ENCODE measurements at regions not wholly inside any gene's neighbourhood (a gene's known extent, or its start where the extent isn't known, plus 50 kb on each side); places are given as distances from the start of the nearest gene placed in this dataset.

DNA sequence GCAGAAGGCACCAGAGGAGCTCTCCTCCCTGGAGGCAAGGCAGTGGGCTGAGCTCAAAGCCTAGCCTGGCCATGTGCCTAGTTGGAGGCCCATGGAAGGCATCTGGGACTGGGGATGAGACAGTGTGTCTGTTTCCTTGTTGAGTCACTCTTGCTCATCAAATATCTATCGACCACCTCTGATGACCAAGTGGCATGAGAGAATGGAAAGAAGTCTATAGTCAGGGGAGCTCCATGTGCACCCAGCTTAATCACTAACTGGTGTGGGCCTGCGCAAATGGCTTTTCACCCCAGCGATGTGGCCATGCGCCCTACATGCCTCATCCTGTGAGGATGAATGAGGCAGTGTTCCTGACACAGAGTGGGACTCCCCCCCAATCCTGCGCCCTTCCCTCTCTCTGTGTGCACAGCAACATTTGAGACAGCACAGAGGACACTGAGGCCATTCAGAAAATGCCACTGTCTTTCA, 229.9 kb downstream of the RPS24 start:
- Histone ChIP-seq H3K9me3 (no peaks in the 10 kb centered on the region), H3K27me3 (no peaks in the 10 kb centered on the region), H3K36me3 (no peaks in the 10 kb centered on the region), H3K27ac (no peak overlapping the region), H3K4me1 (ENCODE audit: insufficient read depth) (peaks cover 4% of the 10 kb centered on the region), H3K4me3 (no peak overlapping the region)
- intact Hi-C loops (cut with DNase I) = no loop called here
- 88 to 98% (median 90%) methylated on average over 5 of the region's 5 CpGs for WGBS, 3 donors
- no peak for DNase-seq
- TF ChIP-seq EP300 (IDR thresholded peaks at IDR 0.05) = no peak
- TF ChIP-seq, protein P1, sequence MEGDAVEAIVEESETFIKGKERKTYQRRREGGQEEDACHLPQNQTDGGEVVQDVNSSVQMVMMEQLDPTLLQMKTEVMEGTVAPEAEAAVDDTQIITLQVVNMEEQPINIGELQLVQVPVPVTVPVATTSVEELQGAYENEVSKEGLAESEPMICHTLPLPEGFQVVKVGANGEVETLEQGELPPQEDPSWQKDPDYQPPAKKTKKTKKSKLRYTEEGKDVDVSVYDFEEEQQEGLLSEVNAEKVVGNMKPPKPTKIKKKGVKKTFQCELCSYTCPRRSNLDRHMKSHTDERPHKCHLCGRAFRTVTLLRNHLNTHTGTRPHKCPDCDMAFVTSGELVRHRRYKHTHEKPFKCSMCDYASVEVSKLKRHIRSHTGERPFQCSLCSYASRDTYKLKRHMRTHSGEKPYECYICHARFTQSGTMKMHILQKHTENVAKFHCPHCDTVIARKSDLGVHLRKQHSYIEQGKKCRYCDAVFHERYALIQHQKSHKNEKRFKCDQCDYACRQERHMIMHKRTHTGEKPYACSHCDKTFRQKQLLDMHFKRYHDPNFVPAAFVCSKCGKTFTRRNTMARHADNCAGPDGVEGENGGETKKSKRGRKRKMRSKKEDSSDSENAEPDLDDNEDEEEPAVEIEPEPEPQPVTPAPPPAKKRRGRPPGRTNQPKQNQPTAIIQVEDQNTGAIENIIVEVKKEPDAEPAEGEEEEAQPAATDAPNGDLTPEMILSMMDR (IDR thresholded peaks at IDR 0.05) = no peak
- no peak for TF ChIP-seq POLR2A (IDR thresholded peaks at IDR 0.05)

DNA sequence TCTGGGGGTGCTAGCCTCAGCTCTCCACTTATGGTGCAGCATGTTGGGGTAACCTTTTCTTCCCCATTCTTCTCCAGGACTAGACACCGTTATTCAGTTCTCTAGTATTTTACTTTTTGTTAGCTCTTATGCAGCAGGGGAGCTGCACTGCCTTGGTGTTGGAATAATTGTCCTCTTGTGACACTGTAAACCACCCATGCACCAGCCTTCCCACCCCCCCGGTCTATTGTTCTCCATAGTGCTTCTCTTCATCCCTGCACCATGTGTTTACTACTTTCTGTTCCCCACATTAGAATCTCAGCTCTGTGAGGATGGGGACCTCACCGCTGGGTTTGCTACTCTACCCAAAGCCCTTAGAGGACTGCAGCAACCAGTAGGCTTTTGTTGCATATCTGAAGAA, 230.7 kb downstream of the RPS24 start:
- 83 to 96% (median 93%) methylated on average over 3 of the region's 3 CpGs for WGBS, 3 donors
- TF ChIP-seq POLR2A (IDR thresholded peaks at IDR 0.05) = no peak
- TF ChIP-seq, protein P1 (IDR thresholded peaks at IDR 0.05) = no peak
- no peak for TF ChIP-seq EP300 (IDR thresholded peaks at IDR 0.05)
- intact Hi-C loops (cut with DNase I) = no loop called here
- Histone ChIP-seq H3K9me3 (no peaks in the 10 kb centered on the region), H3K27ac (no peak overlapping the region), H3K27me3 (no peaks in the 10 kb centered on the region), H3K4me3 (no peak overlapping the region), H3K4me1 (ENCODE audit: insufficient read depth) (peaks cover 4% of the 10 kb centered on the region), H3K36me3 (no peaks in the 10 kb centered on the region)
- DNase-seq = no peak

DNA sequence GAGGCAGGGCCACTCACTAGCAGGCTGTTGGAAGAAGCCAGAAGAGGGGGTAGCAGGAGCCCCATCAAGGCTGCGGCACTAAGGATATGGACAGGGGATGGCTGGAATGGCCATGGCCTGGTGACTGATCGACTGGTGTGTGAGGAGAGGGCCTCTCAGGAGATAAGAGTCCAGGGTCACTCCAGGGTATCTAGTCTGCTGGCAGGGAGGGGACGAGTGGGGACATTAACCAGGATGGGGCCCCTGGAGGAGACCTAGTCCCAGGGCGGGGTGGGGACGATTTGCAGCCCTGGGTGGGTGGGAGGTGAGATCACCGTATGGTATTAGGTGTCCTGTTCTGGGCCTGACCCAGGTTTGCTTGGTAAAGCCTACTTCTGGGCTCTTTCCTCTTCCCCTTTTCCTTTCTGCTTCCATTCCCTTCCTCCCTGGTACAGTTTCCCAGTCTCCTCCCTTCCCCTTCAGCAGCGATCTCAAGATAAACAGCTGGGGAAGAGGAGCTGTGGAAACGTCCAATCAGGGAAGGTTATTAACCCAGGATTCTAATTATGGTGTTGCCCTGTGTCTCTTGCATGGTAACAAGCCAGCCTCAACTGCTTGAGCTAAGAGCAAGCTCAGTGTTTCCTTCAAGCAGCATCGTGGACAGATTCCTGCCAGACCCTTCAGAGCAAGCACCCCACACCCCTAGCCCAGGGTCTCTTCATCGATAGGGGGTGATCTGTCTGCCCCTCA, 233.2 kb downstream of the RPS24 start:
- Histone ChIP-seq H3K27ac (no peak overlapping the region), H3K36me3 (no peaks in the 10 kb centered on the region), H3K4me3 (no peak overlapping the region), H3K4me1 (ENCODE audit: insufficient read depth) (no peaks in the 10 kb centered on the region), H3K27me3 (no peaks in the 10 kb centered on the region), H3K9me3 (no peaks in the 10 kb centered on the region)
- 51 to 62% (median 52%) methylated on average over 10 of the region's 10 CpGs for WGBS, 3 donors
- DNase-seq = no peak
- TF ChIP-seq, protein P1 (IDR thresholded peaks at IDR 0.05) = no peak
- TF ChIP-seq POLR2A (IDR thresholded peaks at IDR 0.05) (no peak), EP300 (IDR thresholded peaks at IDR 0.05) (no peak)
- intact Hi-C loops (cut with DNase I) = no loop called here

DNA sequence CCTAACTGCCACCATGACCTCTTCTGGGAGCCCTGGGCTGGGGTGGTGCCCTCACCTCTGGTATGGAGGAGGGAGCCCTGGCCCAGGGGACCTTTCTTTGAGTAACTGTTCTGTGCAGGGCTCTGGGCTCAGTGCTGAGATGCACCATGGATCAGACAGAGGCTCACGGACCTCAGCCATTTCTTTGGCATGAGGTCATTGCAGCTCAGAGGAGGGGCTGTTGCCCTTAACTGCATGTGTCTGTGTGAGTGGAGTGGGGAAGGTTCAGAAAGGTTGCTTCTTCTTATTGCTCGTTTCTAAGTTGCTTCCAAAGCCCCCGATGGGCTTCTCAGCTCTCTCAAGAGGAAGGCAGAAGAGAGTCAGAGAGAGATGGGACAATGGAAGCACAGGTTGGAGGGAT, 233.9 kb downstream of the RPS24 start:
- H3K9me3 ChIP-seq = no peaks in the 10 kb centered on the region
- no peak overlapping the region for H3K27ac ChIP-seq
- no peak overlapping the region for H3K4me3 ChIP-seq
- TF ChIP-seq, protein P1 (IDR thresholded peaks at IDR 0.05) = no peak
- TF ChIP-seq EP300 (IDR thresholded peaks at IDR 0.05) (no peak), POLR2A (IDR thresholded peaks at IDR 0.05) (no peak)
- H3K36me3 ChIP-seq = no peaks in the 10 kb centered on the region
- H3K27me3 ChIP-seq = no peaks in the 10 kb centered on the region
- intact Hi-C loops (cut with DNase I) = no loop called here
- 52 to 74% (median 71%) methylated on average over 3 of the region's 3 CpGs for WGBS, 3 donors
- H3K4me1 ChIP-seq (ENCODE audit: insufficient read depth) = no peaks in the 10 kb centered on the region
- no peak for DNase-seq
